ENCODE measurements at regions not wholly inside any gene's neighbourhood (a gene's known extent, or its start where the extent isn't known, plus 50 kb on each side); places are given as distances from the start of the nearest gene placed in this dataset.

GRCh38 chr13:64274481-64275217 lies 2859.0 kb upstream of the PCDH20 start:
- H3K27me3 ChIP-seq (ENCODE audit: control insufficient read depth, insufficient read depth, low read length): no peaks in the 10 kb centered on the region
- H3K4me1 ChIP-seq (ENCODE audit: control insufficient read depth, insufficient read depth, low read length): no peaks in the 10 kb centered on the region
- no peak overlapping the region for H3K27ac ChIP-seq (ENCODE audit: low read depth, low read length)
- no peaks in the 10 kb centered on the region for H3K36me3 ChIP-seq (ENCODE audit: control insufficient read depth, insufficient read depth, low read length)
- H3K9ac ChIP-seq (ENCODE audit: low read depth, low read length): no peak overlapping the region
- no peak overlapping the region for H3K4me3 ChIP-seq (ENCODE audit: low read depth, low read length)
- H3K9me3 ChIP-seq (ENCODE audit: control insufficient read depth, insufficient read depth, low read length): peaks cover 13% of the 10 kb centered on the region

GRCh38 chr13:64273780-64274179 lies 2858.1 kb upstream of the PCDH20 start:
- H3K27me3 ChIP-seq (ENCODE audit: control insufficient read depth, insufficient read depth, low read length): no peaks in the 10 kb centered on the region
- H3K9me3 ChIP-seq (ENCODE audit: control insufficient read depth, insufficient read depth, low read length): peaks cover 13% of the 10 kb centered on the region
- no peaks in the 10 kb centered on the region for H3K36me3 ChIP-seq (ENCODE audit: control insufficient read depth, insufficient read depth, low read length)
- no peak overlapping the region for H3K27ac ChIP-seq (ENCODE audit: low read depth, low read length)
- H3K4me3 ChIP-seq (ENCODE audit: low read depth, low read length): no peak overlapping the region
- H3K9ac ChIP-seq (ENCODE audit: low read depth, low read length): no peak overlapping the region
- no peaks in the 10 kb centered on the region for H3K4me1 ChIP-seq (ENCODE audit: control insufficient read depth, insufficient read depth, low read length)

DNA sequence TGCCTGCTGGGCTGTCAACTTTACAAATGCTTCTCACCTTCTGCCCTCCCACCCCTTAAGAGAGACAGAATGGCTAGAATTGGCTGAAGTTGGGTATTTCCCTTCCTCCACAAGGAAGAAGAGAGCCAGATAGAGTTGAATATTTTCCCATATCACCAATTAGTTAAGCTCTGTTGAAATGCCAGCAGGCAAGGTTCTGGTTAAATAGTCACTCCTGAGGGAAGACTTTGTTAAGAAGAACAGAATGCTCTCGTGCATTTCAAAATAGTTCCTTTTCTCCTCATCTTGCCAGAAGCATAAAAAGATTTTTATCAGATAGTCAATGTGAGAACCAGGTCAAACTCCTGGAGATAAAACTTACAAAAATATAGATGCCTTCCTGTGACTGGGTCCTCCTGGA lies 2857.0 kb upstream of the PCDH20 start:
- Histone ChIP-seq H3K9ac (ENCODE audit: low read depth, low read length) (no peak overlapping the region), H3K9me3 (ENCODE audit: control insufficient read depth, insufficient read depth, low read length) (peaks cover 13% of the 10 kb centered on the region), H3K4me1 (ENCODE audit: control insufficient read depth, insufficient read depth, low read length) (no peaks in the 10 kb centered on the region), H3K27ac (ENCODE audit: low read depth, low read length) (no peak overlapping the region), H3K4me3 (ENCODE audit: low read depth, low read length) (no peak overlapping the region), H3K36me3 (ENCODE audit: control insufficient read depth, insufficient read depth, low read length) (no peaks in the 10 kb centered on the region), H3K27me3 (ENCODE audit: control insufficient read depth, insufficient read depth, low read length) (no peaks in the 10 kb centered on the region)

DNA sequence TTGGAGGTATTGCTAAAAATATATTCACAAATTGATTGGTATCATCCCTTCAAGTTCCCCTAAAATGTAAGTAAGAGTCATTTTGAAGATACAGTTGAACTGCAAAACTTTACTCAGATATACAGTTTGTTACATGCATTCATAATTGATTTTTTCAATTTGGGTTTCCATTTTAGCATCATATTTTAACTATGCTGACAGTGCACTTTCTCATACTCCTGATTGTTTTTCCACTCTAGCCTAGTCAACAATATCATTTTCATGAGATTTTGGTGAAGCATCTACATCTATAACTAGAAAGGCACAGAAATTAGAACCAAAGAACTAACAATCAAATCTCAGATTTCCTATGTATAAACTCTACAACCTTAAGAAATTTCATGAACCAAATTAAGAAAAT lies 2850.4 kb upstream of the PCDH20 start:
- Histone ChIP-seq H3K9ac (ENCODE audit: low read depth, low read length) (no peak overlapping the region), H3K27ac (ENCODE audit: low read depth, low read length) (no peak overlapping the region), H3K36me3 (ENCODE audit: control insufficient read depth, insufficient read depth, low read length) (no peaks in the 10 kb centered on the region), H3K27me3 (ENCODE audit: control insufficient read depth, insufficient read depth, low read length) (no peaks in the 10 kb centered on the region), H3K9me3 (ENCODE audit: control insufficient read depth, insufficient read depth, low read length) (peaks cover 14% of the 10 kb centered on the region), H3K4me3 (ENCODE audit: low read depth, low read length) (no peak overlapping the region), H3K4me1 (ENCODE audit: control insufficient read depth, insufficient read depth, low read length) (no peaks in the 10 kb centered on the region)

DNA sequence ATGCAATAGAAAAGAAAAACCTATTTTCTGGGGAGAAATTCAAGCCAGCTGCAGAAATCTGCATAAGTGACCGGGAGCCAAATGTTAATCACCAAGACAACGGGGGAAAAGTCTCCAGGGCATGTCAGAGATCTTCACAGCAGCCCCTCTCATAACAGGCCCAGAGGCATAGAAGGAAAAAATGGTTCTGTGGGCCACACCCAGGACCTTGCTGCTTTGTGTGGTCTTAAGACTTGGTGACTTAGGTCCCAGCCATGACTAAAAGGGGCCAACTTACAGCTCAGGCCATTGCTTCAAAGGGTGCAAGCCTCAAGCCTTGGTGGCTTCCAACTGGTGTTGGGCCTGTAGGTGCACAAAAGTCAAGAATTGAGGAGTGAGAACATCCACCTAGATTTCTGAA lies 2847.6 kb upstream of the PCDH20 start:
- Histone ChIP-seq H3K27ac (ENCODE audit: low read depth, low read length) (no peak overlapping the region), H3K4me1 (ENCODE audit: control insufficient read depth, insufficient read depth, low read length) (no peaks in the 10 kb centered on the region), H3K4me3 (ENCODE audit: low read depth, low read length) (no peak overlapping the region), H3K9ac (ENCODE audit: low read depth, low read length) (no peak overlapping the region), H3K36me3 (ENCODE audit: control insufficient read depth, insufficient read depth, low read length) (no peaks in the 10 kb centered on the region), H3K27me3 (ENCODE audit: control insufficient read depth, insufficient read depth, low read length) (no peaks in the 10 kb centered on the region), H3K9me3 (ENCODE audit: control insufficient read depth, insufficient read depth, low read length) (peaks cover 14% of the 10 kb centered on the region)

DNA sequence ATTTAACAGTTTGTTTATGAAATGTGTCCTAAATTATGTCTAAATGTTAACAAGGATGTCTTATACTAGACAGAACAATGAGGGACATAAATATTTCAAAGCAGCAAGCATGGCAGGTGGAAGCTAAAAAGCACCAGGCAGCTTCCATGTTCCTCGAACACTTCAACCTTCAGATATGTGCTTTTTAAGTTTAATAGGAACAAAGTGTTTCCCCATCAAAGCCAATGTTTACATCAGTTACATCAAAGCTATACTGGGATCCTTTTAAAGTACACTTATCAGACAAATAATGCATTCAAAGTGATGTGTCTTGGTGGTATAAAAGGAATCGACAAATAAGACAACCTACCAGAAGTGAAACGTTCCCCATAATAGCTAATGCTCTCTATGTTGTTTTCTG lies 2841.1 kb upstream of the PCDH20 start:
- Histone ChIP-seq H3K27ac (ENCODE audit: low read depth, low read length) (no peak overlapping the region), H3K4me3 (ENCODE audit: low read depth, low read length) (no peak overlapping the region), H3K4me1 (ENCODE audit: control insufficient read depth, insufficient read depth, low read length) (no peaks in the 10 kb centered on the region), H3K9me3 (ENCODE audit: control insufficient read depth, insufficient read depth, low read length) (no peaks in the 10 kb centered on the region), H3K36me3 (ENCODE audit: control insufficient read depth, insufficient read depth, low read length) (no peaks in the 10 kb centered on the region), H3K27me3 (ENCODE audit: control insufficient read depth, insufficient read depth, low read length) (no peaks in the 10 kb centered on the region), H3K9ac (ENCODE audit: low read depth, low read length) (no peak overlapping the region)

DNA sequence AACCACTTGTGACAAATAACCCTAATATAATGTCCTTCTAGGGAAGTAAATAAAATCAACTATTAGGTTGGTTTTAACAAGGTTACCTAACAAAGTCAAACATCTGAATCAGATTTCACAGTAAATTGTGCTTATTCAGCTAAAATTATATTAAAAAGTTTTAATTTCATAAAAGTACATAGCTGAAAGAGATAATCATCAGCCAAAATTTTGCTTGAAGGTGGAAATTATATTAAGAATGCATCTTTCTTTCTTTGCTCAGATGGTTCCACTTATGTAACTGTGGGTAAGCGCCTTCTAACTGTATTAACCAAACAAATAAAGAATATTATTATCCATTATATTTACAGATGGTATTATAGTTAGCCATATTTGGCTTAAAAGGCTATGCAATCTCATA lies 2840.3 kb upstream of the PCDH20 start:
- Histone ChIP-seq H3K9ac (ENCODE audit: low read depth, low read length) (no peak overlapping the region), H3K36me3 (ENCODE audit: control insufficient read depth, insufficient read depth, low read length) (no peaks in the 10 kb centered on the region), H3K4me3 (ENCODE audit: low read depth, low read length) (no peak overlapping the region), H3K4me1 (ENCODE audit: control insufficient read depth, insufficient read depth, low read length) (no peaks in the 10 kb centered on the region), H3K9me3 (ENCODE audit: control insufficient read depth, insufficient read depth, low read length) (no peaks in the 10 kb centered on the region), H3K27ac (ENCODE audit: low read depth, low read length) (no peak overlapping the region), H3K27me3 (ENCODE audit: control insufficient read depth, insufficient read depth, low read length) (no peaks in the 10 kb centered on the region)

- Histone ChIP-seq H3K4me1 (ENCODE audit: control insufficient read depth, insufficient read depth, low read length) (no peaks in the 10 kb centered on the region), H3K36me3 (ENCODE audit: control insufficient read depth, insufficient read depth, low read length) (no peaks in the 10 kb centered on the region), H3K9me3 (ENCODE audit: control insufficient read depth, insufficient read depth, low read length) (no peaks in the 10 kb centered on the region), H3K4me3 (ENCODE audit: low read depth, low read length) (no peak overlapping the region), H3K27ac (ENCODE audit: low read depth, low read length) (no peak overlapping the region), H3K9ac (ENCODE audit: low read depth, low read length) (no peak overlapping the region), H3K27me3 (ENCODE audit: control insufficient read depth, insufficient read depth, low read length) (no peaks in the 10 kb centered on the region)
Measured at GRCh38 chr13:64248371-64249065, 2832.9 kb upstream of the PCDH20 start.

- Histone ChIP-seq H3K4me1 (ENCODE audit: control insufficient read depth, insufficient read depth, low read length) (no peaks in the 10 kb centered on the region; the same call in 1 of the 2 replicates), H3K36me3 (ENCODE audit: control insufficient read depth, insufficient read depth, low read length) (no peaks in the 10 kb centered on the region), H3K27me3 (ENCODE audit: control insufficient read depth, insufficient read depth, low read length) (no peaks in the 10 kb centered on the region), H3K9ac (ENCODE audit: low read depth, low read length) (no peak overlapping the region), H3K9me3 (ENCODE audit: control insufficient read depth, insufficient read depth, low read length) (no peaks in the 10 kb centered on the region), H3K27ac (ENCODE audit: low read depth, low read length) (no peak overlapping the region), H3K4me3 (ENCODE audit: low read depth, low read length) (no peak overlapping the region)
Measured at GRCh38 chr13:64239372-64239771, 2823.7 kb upstream of the PCDH20 start.

- H3K36me3 ChIP-seq (ENCODE audit: control insufficient read depth, insufficient read depth, low read length): no peaks in the 10 kb centered on the region
- no peaks in the 10 kb centered on the region for H3K4me1 ChIP-seq (ENCODE audit: control insufficient read depth, insufficient read depth, low read length)
- no peaks in the 10 kb centered on the region for H3K27me3 ChIP-seq (ENCODE audit: control insufficient read depth, insufficient read depth, low read length)
- H3K9ac ChIP-seq (ENCODE audit: low read depth, low read length): no peak overlapping the region
- no peaks in the 10 kb centered on the region for H3K9me3 ChIP-seq (ENCODE audit: control insufficient read depth, insufficient read depth, low read length)
- H3K27ac ChIP-seq (ENCODE audit: low read depth, low read length): no peak overlapping the region
- no peak overlapping the region for H3K4me3 ChIP-seq (ENCODE audit: low read depth, low read length)
Measured at GRCh38 chr13:64234255-64234654, 2818.6 kb upstream of the PCDH20 start.

DNA sequence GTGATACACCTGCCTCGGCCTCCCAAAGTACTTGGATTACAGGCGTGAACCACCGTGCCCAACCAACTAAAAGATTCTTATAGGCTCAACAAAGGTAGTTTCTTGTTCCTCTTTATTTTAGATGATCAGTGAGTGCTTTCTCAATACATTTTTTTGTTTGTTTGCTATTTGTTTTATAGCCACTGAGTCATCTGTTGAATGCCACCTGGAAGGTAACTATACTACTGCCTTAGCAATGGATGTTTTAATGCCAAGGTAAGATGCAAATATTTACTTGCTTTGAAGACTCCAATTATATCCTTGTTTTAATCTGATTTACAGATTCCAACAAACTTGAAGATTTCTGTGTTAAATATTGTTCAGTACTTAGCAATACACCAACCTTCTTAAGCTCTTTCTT lies 2807.4 kb upstream of the PCDH20 start:
- H3K4me1 ChIP-seq (ENCODE audit: control insufficient read depth, insufficient read depth, low read length): no peaks in the 10 kb centered on the region
- no peak overlapping the region for H3K4me3 ChIP-seq (ENCODE audit: low read depth, low read length)
- H3K36me3 ChIP-seq (ENCODE audit: control insufficient read depth, insufficient read depth, low read length): no peaks in the 10 kb centered on the region
- H3K27ac ChIP-seq (ENCODE audit: low read depth, low read length): no peak overlapping the region
- H3K9me3 ChIP-seq (ENCODE audit: control insufficient read depth, insufficient read depth, low read length): no peaks in the 10 kb centered on the region
- no peaks in the 10 kb centered on the region for H3K27me3 ChIP-seq (ENCODE audit: control insufficient read depth, insufficient read depth, low read length)
- H3K9ac ChIP-seq (ENCODE audit: low read depth, low read length): no peak overlapping the region
